GM23338 (cell line): ENCODE measurements at regions not wholly inside any gene's neighbourhood (a gene's known extent, or its start where the extent isn't known, plus 50 kb on each side); places are given as distances from the start of the nearest gene placed in this dataset.

Experiments
- CREB1 ChIP-seq: fragments of 250-450 bp; sonication (Bioruptor Pico); IDR thresholded peaks from 2 replicates; pipeline ENCODE4 v1.5.0; 2020; ENCODE audit warnings: low read depth, mild to moderate bottlenecking, moderate library complexity
- CTCF ChIP-seq, 2 experiments: fragments of 200-600 bp in 1 of 2; sonication (generic) in 1 of 2; conservative IDR thresholded peaks; 2 replicates each; pipeline versions ENCODE4 v1.5.1 to v1.6.1; 2016 to 2017; ENCODE audit warnings: antibody characterized with exemption in 2 of 2, low read depth in 2 of 2, mild to moderate bottlenecking in 2 of 2, moderate library complexity in 1 of 2
- ETS1 ChIP-seq: IDR thresholded peaks from 2 replicates; pipeline ENCODE4 v1.6.1; 2016; ENCODE audit warnings: antibody characterized with exemption
- EZH2 ChIP-seq: fragments of 200-600 bp; sonication (generic); IDR thresholded peaks from one replicate; pipeline ENCODE4 v1.8.0; 2017; ENCODE audit warnings: antibody characterized with exemption, mild to moderate bottlenecking, low read depth; ENCODE audit not compliant: unreplicated experiment
- EZH2phosphoT487 ChIP-seq: fragments of 200-600 bp; sonication (generic); IDR thresholded peaks from one replicate; pipeline ENCODE4 v1.8.1; 2018; ENCODE audit warnings: antibody characterized with exemption; ENCODE audit not compliant: unreplicated experiment
- POLR2AphosphoS5 ChIP-seq: IDR thresholded peaks from 2 replicates; pipeline ENCODE4 v1.6.1; 2016; ENCODE audit warnings: antibody characterized with exemption, low read depth
- STAT1 ChIP-seq: IDR thresholded peaks from one replicate; pipeline ENCODE4 v1.6.1; 2016; ENCODE audit warnings: antibody characterized with exemption; ENCODE audit not compliant: unreplicated experiment
- ZNF331 ChIP-seq: fragments of 250-450 bp; sonication (Bioruptor Pico); IDR thresholded peaks from 2 replicates; pipeline ENCODE4 v1.5.0; 2020; ENCODE audit warnings: low read depth, mild to moderate bottlenecking, moderate library complexity
- TF ChIP-seq, protein P1 (sequence below): IDR thresholded peaks from one replicate; pipeline ENCODE4 v1.6.1; 2018; ENCODE audit warnings: antibody characterized with exemption; ENCODE audit not compliant: unreplicated experiment
- TF ChIP-seq, protein P2 (sequence below): fragments of 250-450 bp; sonication (Bioruptor Pico); IDR thresholded peaks from 2 replicates; pipeline ENCODE4 v1.5.0; 2020; ENCODE audit warnings: mild to moderate bottlenecking, moderate library complexity

DNA sequence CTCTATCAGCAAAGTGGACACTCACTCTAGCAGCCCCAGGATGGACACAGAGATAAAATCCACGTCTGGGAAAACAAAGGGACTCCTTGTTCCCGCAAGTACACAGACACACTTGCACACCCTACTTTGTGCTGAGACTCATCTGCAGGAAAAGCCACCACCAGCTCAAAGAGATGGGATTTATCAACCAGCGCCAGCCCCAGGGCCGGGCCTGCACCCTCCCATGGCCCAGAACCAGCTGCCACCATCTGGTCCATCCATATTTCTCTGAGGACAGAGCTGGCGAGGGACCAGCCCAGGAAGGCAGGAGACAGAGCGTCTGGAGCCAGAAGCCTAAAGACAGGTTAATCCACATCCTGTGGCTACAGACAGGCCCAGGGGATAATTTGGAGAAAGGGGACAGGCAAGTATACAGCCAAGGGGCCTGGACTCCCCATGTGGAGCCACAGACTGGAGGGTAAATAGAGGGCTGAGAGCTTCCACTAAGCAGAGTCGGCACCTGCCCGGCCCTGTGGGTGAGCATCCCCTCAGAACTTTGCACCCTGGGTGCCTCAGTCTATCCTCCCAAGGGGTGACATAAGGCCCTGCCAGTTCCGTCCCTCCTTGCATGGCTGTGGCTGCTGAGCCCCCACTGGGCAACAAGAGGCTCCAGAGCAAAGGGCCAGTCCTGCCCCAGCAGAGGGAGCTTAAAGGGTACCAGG is 233.9 kb downstream of the PTPRU start:
- TF ChIP-seq CTCF (conservative IDR thresholded peaks at IDR 0.05; ENCODE audit: low read depth in 2 of 2) (no peak), EZH2phosphoT487 (no peak), ETS1 (no peak), EZH2 (no peak), POLR2AphosphoS5 (no peak), CREB1 (CRISPR knock-in tag) (no peak), STAT1 (no peak), ZNF331 (CRISPR knock-in tag) (no peak)
- TF ChIP-seq, protein P1, sequence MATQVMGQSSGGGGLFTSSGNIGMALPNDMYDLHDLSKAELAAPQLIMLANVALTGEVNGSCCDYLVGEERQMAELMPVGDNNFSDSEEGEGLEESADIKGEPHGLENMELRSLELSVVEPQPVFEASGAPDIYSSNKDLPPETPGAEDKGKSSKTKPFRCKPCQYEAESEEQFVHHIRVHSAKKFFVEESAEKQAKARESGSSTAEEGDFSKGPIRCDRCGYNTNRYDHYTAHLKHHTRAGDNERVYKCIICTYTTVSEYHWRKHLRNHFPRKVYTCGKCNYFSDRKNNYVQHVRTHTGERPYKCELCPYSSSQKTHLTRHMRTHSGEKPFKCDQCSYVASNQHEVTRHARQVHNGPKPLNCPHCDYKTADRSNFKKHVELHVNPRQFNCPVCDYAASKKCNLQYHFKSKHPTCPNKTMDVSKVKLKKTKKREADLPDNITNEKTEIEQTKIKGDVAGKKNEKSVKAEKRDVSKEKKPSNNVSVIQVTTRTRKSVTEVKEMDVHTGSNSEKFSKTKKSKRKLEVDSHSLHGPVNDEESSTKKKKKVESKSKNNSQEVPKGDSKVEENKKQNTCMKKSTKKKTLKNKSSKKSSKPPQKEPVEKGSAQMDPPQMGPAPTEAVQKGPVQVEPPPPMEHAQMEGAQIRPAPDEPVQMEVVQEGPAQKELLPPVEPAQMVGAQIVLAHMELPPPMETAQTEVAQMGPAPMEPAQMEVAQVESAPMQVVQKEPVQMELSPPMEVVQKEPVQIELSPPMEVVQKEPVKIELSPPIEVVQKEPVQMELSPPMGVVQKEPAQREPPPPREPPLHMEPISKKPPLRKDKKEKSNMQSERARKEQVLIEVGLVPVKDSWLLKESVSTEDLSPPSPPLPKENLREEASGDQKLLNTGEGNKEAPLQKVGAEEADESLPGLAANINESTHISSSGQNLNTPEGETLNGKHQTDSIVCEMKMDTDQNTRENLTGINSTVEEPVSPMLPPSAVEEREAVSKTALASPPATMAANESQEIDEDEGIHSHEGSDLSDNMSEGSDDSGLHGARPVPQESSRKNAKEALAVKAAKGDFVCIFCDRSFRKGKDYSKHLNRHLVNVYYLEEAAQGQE: no peak
- TF ChIP-seq, protein P2, sequence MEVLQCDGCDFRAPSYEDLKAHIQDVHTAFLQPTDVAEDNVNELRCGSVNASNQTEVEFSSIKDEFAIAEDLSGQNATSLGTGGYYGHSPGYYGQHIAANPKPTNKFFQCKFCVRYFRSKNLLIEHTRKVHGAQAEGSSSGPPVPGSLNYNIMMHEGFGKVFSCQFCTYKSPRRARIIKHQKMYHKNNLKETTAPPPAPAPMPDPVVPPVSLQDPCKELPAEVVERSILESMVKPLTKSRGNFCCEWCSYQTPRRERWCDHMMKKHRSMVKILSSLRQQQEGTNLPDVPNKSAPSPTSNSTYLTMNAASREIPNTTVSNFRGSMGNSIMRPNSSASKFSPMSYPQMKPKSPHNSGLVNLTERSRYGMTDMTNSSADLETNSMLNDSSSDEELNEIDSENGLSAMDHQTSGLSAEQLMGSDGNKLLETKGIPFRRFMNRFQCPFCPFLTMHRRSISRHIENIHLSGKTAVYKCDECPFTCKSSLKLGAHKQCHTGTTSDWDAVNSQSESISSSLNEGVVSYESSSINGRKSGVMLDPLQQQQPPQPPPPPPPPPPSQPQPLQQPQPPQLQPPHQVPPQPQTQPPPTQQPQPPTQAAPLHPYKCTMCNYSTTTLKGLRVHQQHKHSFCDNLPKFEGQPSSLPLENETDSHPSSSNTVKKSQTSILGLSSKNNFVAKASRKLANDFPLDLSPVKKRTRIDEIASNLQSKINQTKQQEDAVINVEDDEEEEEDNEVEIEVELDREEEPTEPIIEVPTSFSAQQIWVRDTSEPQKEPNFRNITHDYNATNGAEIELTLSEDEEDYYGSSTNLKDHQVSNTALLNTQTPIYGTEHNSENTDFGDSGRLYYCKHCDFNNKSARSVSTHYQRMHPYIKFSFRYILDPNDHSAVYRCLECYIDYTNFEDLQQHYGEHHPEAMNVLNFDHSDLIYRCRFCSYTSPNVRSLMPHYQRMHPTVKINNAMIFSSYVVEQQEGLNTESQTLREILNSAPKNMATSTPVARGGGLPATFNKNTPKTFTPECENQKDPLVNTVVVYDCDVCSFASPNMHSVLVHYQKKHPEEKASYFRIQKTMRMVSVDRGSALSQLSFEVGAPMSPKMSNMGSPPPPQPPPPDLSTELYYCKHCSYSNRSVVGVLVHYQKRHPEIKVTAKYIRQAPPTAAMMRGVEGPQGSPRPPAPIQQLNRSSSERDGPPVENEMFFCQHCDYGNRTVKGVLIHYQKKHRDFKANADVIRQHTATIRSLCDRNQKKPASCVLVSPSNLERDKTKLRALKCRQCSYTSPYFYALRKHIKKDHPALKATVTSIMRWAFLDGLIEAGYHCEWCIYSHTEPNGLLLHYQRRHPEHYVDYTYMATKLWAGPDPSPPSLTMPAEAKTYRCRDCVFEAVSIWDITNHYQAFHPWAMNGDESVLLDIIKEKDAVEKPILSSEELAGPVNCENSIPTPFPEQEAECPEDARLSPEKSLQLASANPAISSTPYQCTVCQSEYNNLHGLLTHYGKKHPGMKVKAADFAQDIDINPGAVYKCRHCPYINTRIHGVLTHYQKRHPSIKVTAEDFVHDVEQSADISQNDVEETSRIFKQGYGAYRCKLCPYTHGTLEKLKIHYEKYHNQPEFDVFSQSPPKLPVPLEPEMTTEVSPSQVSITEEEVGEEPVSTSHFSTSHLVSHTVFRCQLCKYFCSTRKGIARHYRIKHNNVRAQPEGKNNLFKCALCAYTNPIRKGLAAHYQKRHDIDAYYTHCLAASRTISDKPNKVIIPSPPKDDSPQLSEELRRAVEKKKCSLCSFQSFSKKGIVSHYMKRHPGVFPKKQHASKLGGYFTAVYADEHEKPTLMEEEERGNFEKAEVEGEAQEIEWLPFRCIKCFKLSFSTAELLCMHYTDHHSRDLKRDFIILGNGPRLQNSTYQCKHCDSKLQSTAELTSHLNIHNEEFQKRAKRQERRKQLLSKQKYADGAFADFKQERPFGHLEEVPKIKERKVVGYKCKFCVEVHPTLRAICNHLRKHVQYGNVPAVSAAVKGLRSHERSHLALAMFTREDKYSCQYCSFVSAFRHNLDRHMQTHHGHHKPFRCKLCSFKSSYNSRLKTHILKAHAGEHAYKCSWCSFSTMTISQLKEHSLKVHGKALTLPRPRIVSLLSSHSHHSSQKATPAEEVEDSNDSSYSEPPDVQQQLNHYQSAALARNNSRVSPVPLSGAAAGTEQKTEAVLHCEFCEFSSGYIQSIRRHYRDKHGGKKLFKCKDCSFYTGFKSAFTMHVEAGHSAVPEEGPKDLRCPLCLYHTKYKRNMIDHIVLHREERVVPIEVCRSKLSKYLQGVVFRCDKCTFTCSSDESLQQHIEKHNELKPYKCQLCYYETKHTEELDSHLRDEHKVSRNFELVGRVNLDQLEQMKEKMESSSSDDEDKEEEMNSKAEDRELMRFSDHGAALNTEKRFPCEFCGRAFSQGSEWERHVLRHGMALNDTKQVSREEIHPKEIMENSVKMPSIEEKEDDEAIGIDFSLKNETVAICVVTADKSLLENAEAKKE (CRISPR knock-in tag): no peak
